ENCODE measurements at regions not wholly inside any gene's neighbourhood (a gene's known extent, or its start where the extent isn't known, plus 50 kb on each side); places are given as distances from the start of the nearest gene placed in this dataset.

DNA sequence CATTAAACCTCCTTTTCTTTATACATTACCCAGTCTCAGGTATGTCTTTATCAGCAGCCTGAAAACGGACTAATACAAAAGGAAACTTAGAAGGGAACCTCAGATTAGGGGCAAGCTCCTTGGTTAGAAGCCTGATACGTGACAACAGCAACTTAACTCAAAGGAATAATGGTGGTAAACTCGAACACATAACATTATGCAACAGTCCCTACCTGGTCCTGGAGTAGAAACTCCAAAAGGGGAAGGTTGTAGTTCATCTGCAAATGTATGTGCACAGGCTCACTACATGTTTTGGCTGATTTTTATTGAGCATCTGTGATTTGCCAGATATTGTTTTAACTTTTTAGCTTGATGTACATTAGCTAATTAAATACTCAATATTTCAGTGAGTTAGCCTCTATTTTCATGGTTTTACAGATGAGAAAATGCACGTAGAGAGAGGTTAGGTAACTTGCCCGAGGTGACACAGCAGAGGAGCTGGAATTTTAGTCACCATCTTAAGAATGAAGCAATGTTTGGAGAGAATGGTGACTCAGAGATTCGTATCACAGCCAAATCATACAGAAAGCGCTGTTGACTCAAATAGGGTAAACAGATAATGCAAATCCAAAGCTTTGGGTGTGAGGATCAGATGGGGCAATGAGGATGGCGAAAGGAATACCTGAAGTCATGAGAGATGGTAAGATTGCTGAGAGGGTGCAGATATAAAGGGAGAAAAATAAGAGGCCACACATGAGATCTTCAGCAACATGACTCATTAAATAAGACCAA lies 194.9 kb upstream of the RBFOX1 start:
- Histone ChIP-seq H3K23ac (ENCODE audit: low read depth, low read length) (no peak overlapping the region), H2BK5ac (ENCODE audit: low read depth, low read length, poor library complexity, severe bottlenecking) (no peak overlapping the region), H3K27ac (ENCODE audit: insufficient read depth, low read length) (no peak overlapping the region), H3K4me3 (ENCODE audit: insufficient read depth, low read depth, low read length) (no peak overlapping the region), H2BK120ac (ENCODE audit: low read depth, low read length) (no peak overlapping the region), H4K8ac (ENCODE audit: low read depth in 2 of 2, low read length in 2 of 2) (no peak overlapping the region), H3K4me2 (ENCODE audit: low read depth, low read length) (no peak overlapping the region), H2BK15ac (ENCODE audit: low read depth, low read length) (no peak overlapping the region), H2AFZ (replicated peaks; ENCODE audit: low read length, poor library complexity) (no peak overlapping the region), H4K5ac (ENCODE audit: low read depth, low read length) (no peak overlapping the region), H3K9me3 (ENCODE audit: control insufficient read depth, insufficient read depth, low read length) (peaks cover 12% of the 10 kb centered on the region), H3K56ac (ENCODE audit: extremely low read depth, insufficient read depth, low read length) (no peak overlapping the region), H3K4ac (ENCODE audit: low read depth, low read length) (no peak overlapping the region), H2BK20ac (ENCODE audit: low read depth, low read length) (no peak overlapping the region), H3K27me3 (ENCODE audit: control insufficient read depth, insufficient read depth, low read length) (no peaks in the 10 kb centered on the region), H3K9me1 (ENCODE audit: insufficient read depth, low read length) (no peaks in the 10 kb centered on the region), H3K79me1 (ENCODE audit: low read depth in 1 of 2, low read length in 2 of 2) (no peaks in the 10 kb centered on the region), H2AK5ac (ENCODE audit: low read depth, low read length) (no peak overlapping the region), H2AK9ac (replicated peaks; ENCODE audit: low read depth, low read length, poor library complexity) (no peak overlapping the region), H3K14ac (replicated peaks; ENCODE audit: low read depth, low read length) (no peak overlapping the region), H4K20me1 (ENCODE audit: insufficient read depth, low read length) (no peaks in the 10 kb centered on the region), H3K36me3 (ENCODE audit: control insufficient read depth, insufficient read depth, low read length) (no peaks in the 10 kb centered on the region), H4K91ac (ENCODE audit: insufficient read depth, low read depth, low read length) (no peak overlapping the region), H3K9ac (ENCODE audit: low read depth, low read length) (no peak overlapping the region), H3K18ac (ENCODE audit: low read depth, low read length) (no peak overlapping the region), H3K4me1 (ENCODE audit: control insufficient read depth, insufficient read depth, low read length) (no peaks in the 10 kb centered on the region)
- in situ Hi-C loops (cut with MboI; ENCODE audit: low sequenced_read_pairs) = no loop called here
- WGBS, 2 experiments (ENCODE audit: extremely low coverage in 2 of 2, insufficient read length in 1 of 2) = no CpG with 5 or more reads among the region's 8 CpGs
- dilution Hi-C loops (cut with HindIII; ENCODE audit: low sequenced_read_pairs, unreplicated experiment) = no loop called here
- no TSS peak for BruUV-seq (replicated peaks)
- TF ChIP-seq CEBPB (IDR thresholded peaks at IDR 0.05; ENCODE audit: low read depth, low read length) (peak; percentile 74), RCOR1 (IDR thresholded peaks at IDR 0.05; ENCODE audit: insufficient replicate concordance, low read length) (no peak)
- no peak for ATAC-seq (ENCODE audit: low read depth)
- intact Hi-C loops (cut with micrococcal nuclease) = no loop called here
- ChIA-PET CTCF (no interaction called here), POLR2A (ENCODE audit: unreplicated experiment) (no interaction called here)
- no peak for DNase-seq
